GM10248 (cell line): ENCODE measurements at regions not wholly inside any gene's neighbourhood (a gene's known extent, or its start where the extent isn't known, plus 50 kb on each side); places are given as distances from the start of the nearest gene placed in this dataset.

Experiments
- CTCF ChIA-PET: fragments of 300-600 bp; sonication (Branson Sonifier 250); formaldehyde crosslinking; extraction: SDS; loops from one replicate; lab custom pipeline; 2021; ENCODE audit warnings: antibody characterized with exemption; lab: Yijun Ruan, JAX
- POLR2A ChIA-PET: fragments of 350-650 bp; sonication (Branson Sonifier 250); formaldehyde crosslinking; extraction: SDS; loops from one replicate; lab custom pipeline; 2020; ENCODE audit warnings: antibody characterized with exemption; lab: Yijun Ruan, JAX
- DNase-seq: peaks from one replicate; pipeline ENCODE4 v3.0.0; 2012; ENCODE audit errors: extremely low spot score
- TF ChIP-seq, protein P1 (sequence below): IDR thresholded peaks from 2 replicates; pipeline ENCODE4 v1.5.1; 2012; ENCODE audit warnings: mild to moderate bottlenecking, low read depth; ENCODE audit errors: extremely low read depth, missing control alignments, control extremely low read depth

DNA sequence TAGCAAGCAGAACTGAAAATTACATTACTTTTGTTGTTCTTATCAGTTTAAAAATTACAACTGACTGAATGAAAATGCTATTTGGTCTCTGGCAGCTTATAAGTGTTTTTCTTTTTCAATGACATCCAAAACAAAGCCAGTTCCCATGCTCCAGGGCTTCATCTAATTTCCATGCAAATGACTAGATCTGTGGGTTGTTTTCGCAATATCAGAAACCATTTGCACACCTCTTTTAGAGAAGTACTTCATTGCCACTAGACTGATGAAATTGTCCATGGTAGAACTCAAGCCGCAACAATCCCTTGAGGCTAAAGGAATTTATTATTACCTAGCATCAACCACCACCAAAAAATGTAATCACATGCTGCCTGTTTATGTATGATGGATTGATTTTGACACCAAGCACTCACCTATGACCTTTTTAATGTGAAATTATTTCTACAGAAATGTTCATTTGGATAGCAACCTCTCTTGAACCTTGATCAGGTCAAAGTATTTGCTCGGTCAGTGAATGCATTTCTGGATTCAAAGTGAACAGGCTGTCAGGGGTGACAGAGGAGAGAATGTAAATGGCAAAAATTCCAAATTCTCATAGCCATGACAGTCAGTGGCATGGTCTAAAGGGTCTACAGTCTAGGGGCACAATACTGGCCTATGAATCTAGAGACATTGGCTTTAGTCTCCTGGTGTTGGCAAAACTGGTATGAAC, 769.3 kb downstream of the SORCS1 start:
- no peak for DNase-seq
- TF ChIP-seq, protein P1, sequence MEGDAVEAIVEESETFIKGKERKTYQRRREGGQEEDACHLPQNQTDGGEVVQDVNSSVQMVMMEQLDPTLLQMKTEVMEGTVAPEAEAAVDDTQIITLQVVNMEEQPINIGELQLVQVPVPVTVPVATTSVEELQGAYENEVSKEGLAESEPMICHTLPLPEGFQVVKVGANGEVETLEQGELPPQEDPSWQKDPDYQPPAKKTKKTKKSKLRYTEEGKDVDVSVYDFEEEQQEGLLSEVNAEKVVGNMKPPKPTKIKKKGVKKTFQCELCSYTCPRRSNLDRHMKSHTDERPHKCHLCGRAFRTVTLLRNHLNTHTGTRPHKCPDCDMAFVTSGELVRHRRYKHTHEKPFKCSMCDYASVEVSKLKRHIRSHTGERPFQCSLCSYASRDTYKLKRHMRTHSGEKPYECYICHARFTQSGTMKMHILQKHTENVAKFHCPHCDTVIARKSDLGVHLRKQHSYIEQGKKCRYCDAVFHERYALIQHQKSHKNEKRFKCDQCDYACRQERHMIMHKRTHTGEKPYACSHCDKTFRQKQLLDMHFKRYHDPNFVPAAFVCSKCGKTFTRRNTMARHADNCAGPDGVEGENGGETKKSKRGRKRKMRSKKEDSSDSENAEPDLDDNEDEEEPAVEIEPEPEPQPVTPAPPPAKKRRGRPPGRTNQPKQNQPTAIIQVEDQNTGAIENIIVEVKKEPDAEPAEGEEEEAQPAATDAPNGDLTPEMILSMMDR: no peak
- CTCF ChIA-PET: interaction anchor here (1.4 kb wide), 1 partner anchor 29 kb away, joined by 3 read pairs; no protein-coding TSS in a partner anchor
- POLR2A ChIA-PET: no interaction called here

GRCh38 chr10:106392778-106393177, 771.7 kb downstream of the SORCS1 start:
- CTCF ChIA-PET: interaction anchor here (0.9 kb wide), 1 partner anchor 14 kb away, joined by 3 read pairs; no protein-coding TSS in a partner anchor
- no peak for DNase-seq
- POLR2A ChIA-PET: no interaction called here
- TF ChIP-seq, protein P1: no peak

DNA sequence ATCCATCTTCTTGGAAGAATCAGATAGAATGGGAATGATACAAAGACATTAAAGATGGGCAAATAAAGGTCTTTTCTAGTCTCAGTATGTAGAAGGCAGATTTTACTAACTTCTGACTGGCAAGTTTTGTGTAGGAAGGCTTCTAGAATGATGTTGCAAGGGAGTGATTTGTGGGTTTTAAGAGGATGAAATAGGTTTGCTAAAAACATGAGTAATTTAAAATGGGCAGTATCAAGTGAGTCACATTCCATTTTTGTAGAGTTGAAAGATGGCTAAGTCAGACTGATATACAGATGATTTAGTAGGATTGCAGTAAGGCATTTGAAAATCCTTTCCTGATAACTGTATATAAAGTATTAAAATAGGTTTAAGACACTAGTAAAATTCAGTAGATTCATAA, 777.4 kb downstream of the SORCS1 start:
- ChIA-PET CTCF (no interaction called here), POLR2A (no interaction called here)
- TF ChIP-seq, protein P1: no peak
- DNase-seq: no peak

- CTCF ChIA-PET: interaction anchor here (1.1 kb wide), 2 partner anchors 13 to 19 kb away, joined by 3 read pairs; no protein-coding TSS in a partner anchor
- DNase-seq: no peak
- POLR2A ChIA-PET: no interaction called here
- TF ChIP-seq, protein P1: no peak
Observed at GRCh38 chr10:106384496-106384895, 780.0 kb downstream of the SORCS1 start.

DNA sequence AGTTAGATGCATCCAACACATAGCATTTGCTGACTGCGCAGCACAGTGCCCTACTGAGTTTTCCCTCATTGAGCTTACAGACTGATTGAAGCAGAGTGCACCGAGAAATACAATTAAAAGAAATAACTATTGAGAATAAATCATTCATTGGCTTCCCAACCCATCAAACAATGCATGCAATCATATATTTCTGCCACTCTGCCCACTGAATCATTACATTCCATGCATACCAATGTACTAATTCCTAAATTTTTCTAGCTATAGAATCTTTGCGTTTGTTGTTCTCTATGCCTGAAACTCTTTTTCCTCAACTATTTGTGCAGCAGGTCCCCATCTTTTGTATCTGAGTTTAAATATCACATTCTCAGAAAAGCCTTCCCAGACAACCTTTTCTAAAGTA, 783.8 kb downstream of the SORCS1 start:
- POLR2A ChIA-PET: no interaction called here
- CTCF ChIA-PET: interaction anchor here (1.7 to 2.0 kb wide), 2 partner anchors 15 to 16 kb away, joined by 7 to 9 read pairs; no protein-coding TSS in a partner anchor
- TF ChIP-seq, protein P1: no peak
- DNase-seq: no peak

GRCh38 chr10:106378251-106378650, 786.3 kb downstream of the SORCS1 start:
- ChIA-PET POLR2A (no interaction called here), CTCF (no interaction called here)
- TF ChIP-seq, protein P1: no peak
- no peak for DNase-seq
